Nephron (organoid): ENCODE measurements at regions not wholly inside any gene's neighbourhood (a gene's known extent, or its start where the extent isn't known, plus 50 kb on each side); places are given as distances from the start of the nearest gene placed in this dataset.
A peak's percentile ranks its signal among the peaks of the same experiment; 100 is the strongest.

Source experiments
- H3K27ac Mint-ChIP-seq, 3 experiments: 2 replicates each; pipeline ENCODE4 v1.8.0; 2020; ENCODE audit warnings: mixed read lengths in 3 of 3, mild to moderate bottlenecking in 2 of 3, moderate library complexity in 1 of 3
- H3K27me3 Mint-ChIP-seq: 2 replicates; pipeline ENCODE4 v1.8.0; 2021; ENCODE audit warnings: low read depth, mild to moderate bottlenecking, moderate library complexity, mixed read lengths
- H3K36me3 Mint-ChIP-seq: 2 replicates; pipeline ENCODE4 v1.8.0; 2020; ENCODE audit warnings: low read depth, mixed read lengths
- H3K4me1 Mint-ChIP-seq: 2 replicates; pipeline ENCODE4 v1.8.0; 2020; ENCODE audit warnings: mixed read lengths
- H3K4me3 Mint-ChIP-seq, 3 experiments: 2 replicates each; pipeline ENCODE4 v1.8.0; 2020; ENCODE audit warnings: mild to moderate bottlenecking in 3 of 3, mixed read lengths in 3 of 3, moderate library complexity in 2 of 3
- H3K9me3 Mint-ChIP-seq: 2 replicates; pipeline ENCODE4 v1.8.0; 2020; ENCODE audit warnings: mixed read lengths
- CTCF ChIP-seq, 3 experiments: fragments of 200-600 bp; sonication (generic); IDR thresholded peaks; one replicate each; pipeline ENCODE4 v1.5.0; 2021; ENCODE audit warnings: antibody characterized with exemption in 3 of 3; ENCODE audit not compliant: unreplicated experiment in 3 of 3

GRCh38 chr17:72378414-72379390 is 257.9 kb downstream of the SOX9 start:
- Mint-ChIP-seq H3K36me3 (no peaks in the 10 kb centered on the region), H3K27me3 (peaks cover 36% of the 10 kb centered on the region), H3K27ac (peak overlapping the region in 2 of 3 experiments; percentile 31 to 54), H3K4me1 (peaks cover 54% of the 10 kb centered on the region), H3K9me3 (no peaks in the 10 kb centered on the region), H3K4me3 (no peak overlapping the region)
- no peak for TF ChIP-seq CTCF (IDR thresholded peaks at IDR 0.05; ENCODE audit: unreplicated experiment in 3 of 3)

GRCh38 chr17:72379516-72379915 is 258.7 kb downstream of the SOX9 start:
- Mint-ChIP-seq H3K36me3 (no peaks in the 10 kb centered on the region), H3K9me3 (no peaks in the 10 kb centered on the region), H3K4me3 (no peak overlapping the region), H3K27ac (peak overlapping the region in 2 of 3 experiments; percentile 31 to 54), H3K4me1 (peaks cover 48% of the 10 kb centered on the region), H3K27me3 (peaks cover 36% of the 10 kb centered on the region)
- no peak for TF ChIP-seq CTCF (IDR thresholded peaks at IDR 0.05; ENCODE audit: unreplicated experiment in 3 of 3)

GRCh38 chr17:72380120-72380519 is 259.3 kb downstream of the SOX9 start:
- Mint-ChIP-seq H3K27ac (no peak overlapping the region), H3K4me3 (no peak overlapping the region)

GRCh38 chr17:72380737-72381136 is 259.9 kb downstream of the SOX9 start:
- Mint-ChIP-seq H3K36me3 (no peaks in the 10 kb centered on the region), H3K4me3 (no peak overlapping the region), H3K9me3 (no peaks in the 10 kb centered on the region), H3K27me3 (peaks cover 31% of the 10 kb centered on the region), H3K27ac (no peak overlapping the region), H3K4me1 (peaks cover 48% of the 10 kb centered on the region)
- no peak for TF ChIP-seq CTCF (IDR thresholded peaks at IDR 0.05; ENCODE audit: unreplicated experiment in 3 of 3)

More at GRCh38 chr17:72380120-72380519, 259.3 kb downstream of the SOX9 start:
- H3K36me3 Mint-ChIP-seq = no peaks in the 10 kb centered on the region
- peaks cover 42% of the 10 kb centered on the region for H3K4me1 Mint-ChIP-seq
- H3K27me3 Mint-ChIP-seq = peaks cover 33% of the 10 kb centered on the region
- no peaks in the 10 kb centered on the region for H3K9me3 Mint-ChIP-seq
- no peak for TF ChIP-seq CTCF (IDR thresholded peaks at IDR 0.05; ENCODE audit: unreplicated experiment in 3 of 3)

- no peaks in the 10 kb centered on the region for H3K9me3 Mint-ChIP-seq
- TF ChIP-seq CTCF (IDR thresholded peaks at IDR 0.05; ENCODE audit: unreplicated experiment in 3 of 3) = no peak
- H3K36me3 Mint-ChIP-seq = no peaks in the 10 kb centered on the region
- peak overlapping the region in 2 of 3 experiments; percentile 17 to 40 for H3K27ac Mint-ChIP-seq
- H3K27me3 Mint-ChIP-seq = peaks cover 32% of the 10 kb centered on the region
- no peak overlapping the region for H3K4me3 Mint-ChIP-seq
- H3K4me1 Mint-ChIP-seq = peaks cover 49% of the 10 kb centered on the region
Observed at GRCh38 chr17:72381597-72382397, 261.0 kb downstream of the SOX9 start.
